MM.1S (cell line): ENCODE measurements at regions not wholly inside any gene's neighbourhood (a gene's known extent, or its start where the extent isn't known, plus 50 kb on each side); places are given as distances from the start of the nearest gene placed in this dataset.

Experiments used
- DNase-seq: peaks from one replicate; pipeline ENCODE4 v3.0.0-alpha.2; 2015
- H2AFZ ChIP-seq: fragments of 300-600 bp; sonication (generic); 2 replicates; pipeline ENCODE4 v1.6.0; 2016; ENCODE audit warnings: antibody characterized with exemption, low read length
- H3F3A ChIP-seq: fragments of 300-600 bp; sonication (generic); 2 replicates; pipeline ENCODE4 v1.6.1; 2016; ENCODE audit warnings: mild to moderate bottlenecking, antibody characterized with exemption, low read length, moderate library complexity, mixed read lengths; ENCODE audit not compliant: insufficient read depth
- H3K27ac ChIP-seq: fragments of 300-600 bp; sonication (generic); 2 replicates; pipeline ENCODE4 v1.5.1; 2016; ENCODE audit warnings: mild to moderate bottlenecking, low read length
- H3K27me3 ChIP-seq: fragments of 300-600 bp; sonication (generic); replicated peaks from 2 replicates; pipeline ENCODE4 v1.6.0; 2016; ENCODE audit warnings: low read length; ENCODE audit not compliant: insufficient read depth
- H3K36me3 ChIP-seq: fragments of 300-600 bp; sonication (generic); replicated peaks from 2 replicates; pipeline ENCODE4 v1.6.1; 2016; ENCODE audit warnings: mild to moderate bottlenecking, low read length, mixed read lengths; ENCODE audit not compliant: insufficient read depth
- H3K4me1 ChIP-seq: fragments of 300-600 bp; sonication (generic); 2 replicates; pipeline ENCODE4 v1.6.1; 2016; ENCODE audit warnings: low read length, mixed read lengths
- H3K4me2 ChIP-seq: fragments of 300-600 bp; sonication (generic); 2 replicates; pipeline ENCODE4 v1.6.0; 2016; ENCODE audit warnings: low read depth, low read length
- H3K4me3 ChIP-seq: fragments of 300-600 bp; sonication (generic); 2 replicates; pipeline ENCODE4 v1.5.1; 2016; ENCODE audit warnings: low read length, mixed read lengths
- H3K79me2 ChIP-seq: fragments of 300-600 bp; sonication (generic); 2 replicates; pipeline ENCODE4 v1.6.1; 2016; ENCODE audit warnings: mixed run types, low read length, mixed read lengths
- H3K9ac ChIP-seq: fragments of 300-600 bp; sonication (generic); 2 replicates; pipeline ENCODE4 v1.6.1; 2016; ENCODE audit warnings: low read length, mixed read lengths
- H3K9me2 ChIP-seq: fragments of 300-600 bp; sonication (generic); replicated peaks from 2 replicates; pipeline ENCODE4 v1.6.1; 2016; ENCODE audit warnings: mild to moderate bottlenecking, low read length, mixed read lengths; ENCODE audit not compliant: insufficient read depth
- H3K9me3 ChIP-seq: fragments of 300-600 bp; sonication (generic); replicated peaks from 2 replicates; pipeline ENCODE4 v1.6.1; 2016; ENCODE audit warnings: mild to moderate bottlenecking, low read length, mixed read lengths; ENCODE audit not compliant: insufficient read depth
- H4K20me1 ChIP-seq: fragments of 300-600 bp; sonication (generic); 2 replicates; pipeline ENCODE4 v1.6.1; 2016; ENCODE audit warnings: mild to moderate bottlenecking, low read length, moderate library complexity, mixed read lengths; ENCODE audit not compliant: insufficient read depth
- CTCF ChIP-seq: fragments of 300-600 bp; sonication (generic); IDR thresholded peaks from 2 replicates; pipeline ENCODE4 v1.5.1; 2016; ENCODE audit warnings: antibody characterized with exemption, low read length, mixed read lengths
- EZH2 ChIP-seq: fragments of 300-600 bp; sonication (generic); optimal IDR thresholded peaks from 2 replicates; pipeline ENCODE3; 2017; ENCODE audit warnings: low read depth, mild to moderate bottlenecking, antibody characterized with exemption, low read length, mixed read lengths
- EZH2phosphoT487 ChIP-seq: fragments of 300-600 bp; sonication (generic); IDR thresholded peaks from 2 replicates; pipeline ENCODE4 v1.6.1; 2018; ENCODE audit warnings: antibody characterized with exemption, low read length

GRCh38 chr15:98213346-98213979 is 253.0 kb downstream of the ARRDC4 start:
- no peaks in the 10 kb centered on the region for H3F3A ChIP-seq
- H3K27ac ChIP-seq = no peak overlapping the region
- H3K9me3 ChIP-seq = no peaks in the 10 kb centered on the region
- no peaks in the 10 kb centered on the region for H4K20me1 ChIP-seq
- H2AFZ ChIP-seq = no peak overlapping the region
- no peaks in the 10 kb centered on the region for H3K79me2 ChIP-seq
- H3K4me3 ChIP-seq = no peak overlapping the region
- no peaks in the 10 kb centered on the region for H3K4me1 ChIP-seq
- no peaks in the 10 kb centered on the region for H3K27me3 ChIP-seq
- H3K9ac ChIP-seq = no peak overlapping the region
- no peak for DNase-seq
- TF ChIP-seq EZH2phosphoT487 = no peak
- no peak for TF ChIP-seq CTCF
- TF ChIP-seq EZH2 = no peak
- no peak overlapping the region for H3K4me2 ChIP-seq
- H3K9me2 ChIP-seq = no peaks in the 10 kb centered on the region
- H3K36me3 ChIP-seq = no peaks in the 10 kb centered on the region

GRCh38 chr15:98216166-98216565 is 255.7 kb downstream of the ARRDC4 start:
- no peak overlapping the region for H3K4me2 ChIP-seq
- no peak for DNase-seq
- no peaks in the 10 kb centered on the region for H3K79me2 ChIP-seq
- no peak for TF ChIP-seq EZH2
- TF ChIP-seq CTCF = no peak
- TF ChIP-seq EZH2phosphoT487 = no peak
- no peaks in the 10 kb centered on the region for H3K27me3 ChIP-seq
- H3K27ac ChIP-seq = no peak overlapping the region
- H3K4me1 ChIP-seq = no peaks in the 10 kb centered on the region
- H3F3A ChIP-seq = no peaks in the 10 kb centered on the region
- H2AFZ ChIP-seq = no peak overlapping the region
- H3K4me3 ChIP-seq = no peak overlapping the region
- H3K9me2 ChIP-seq = no peaks in the 10 kb centered on the region
- no peak overlapping the region for H3K9ac ChIP-seq
- H4K20me1 ChIP-seq = no peaks in the 10 kb centered on the region
- no peaks in the 10 kb centered on the region for H3K36me3 ChIP-seq
- H3K9me3 ChIP-seq = no peaks in the 10 kb centered on the region

- no peak for TF ChIP-seq CTCF
- no peak for TF ChIP-seq EZH2phosphoT487
- TF ChIP-seq EZH2 = no peak
- no peaks in the 10 kb centered on the region for H3K27me3 ChIP-seq
- no peaks in the 10 kb centered on the region for H3F3A ChIP-seq
- no peaks in the 10 kb centered on the region for H3K9me2 ChIP-seq
- H3K4me2 ChIP-seq = no peak overlapping the region
- no peak overlapping the region for H3K9ac ChIP-seq
- no peak overlapping the region for H2AFZ ChIP-seq
- H3K4me3 ChIP-seq = no peak overlapping the region
- H3K36me3 ChIP-seq = no peaks in the 10 kb centered on the region
- no peak for DNase-seq
- H3K4me1 ChIP-seq = no peaks in the 10 kb centered on the region
- no peaks in the 10 kb centered on the region for H4K20me1 ChIP-seq
- H3K27ac ChIP-seq = no peak overlapping the region
- H3K9me3 ChIP-seq = no peaks in the 10 kb centered on the region
- H3K79me2 ChIP-seq = no peaks in the 10 kb centered on the region
Observed at GRCh38 chr15:98217356-98217755, 256.9 kb downstream of the ARRDC4 start.
